NCI-H1694 treated with DMSO at 0.1 percent for 48 hours (cell line): ENCODE measurements at regions not wholly inside any gene's neighbourhood (a gene's known extent, or its start where the extent isn't known, plus 50 kb on each side); places are given as distances from the start of the nearest gene placed in this dataset.

ENCODE experiments used
- DNase-seq: peaks from one replicate; lab custom pipeline; 2025; lab: John Stamatoyannopoulos, UW

DNA sequence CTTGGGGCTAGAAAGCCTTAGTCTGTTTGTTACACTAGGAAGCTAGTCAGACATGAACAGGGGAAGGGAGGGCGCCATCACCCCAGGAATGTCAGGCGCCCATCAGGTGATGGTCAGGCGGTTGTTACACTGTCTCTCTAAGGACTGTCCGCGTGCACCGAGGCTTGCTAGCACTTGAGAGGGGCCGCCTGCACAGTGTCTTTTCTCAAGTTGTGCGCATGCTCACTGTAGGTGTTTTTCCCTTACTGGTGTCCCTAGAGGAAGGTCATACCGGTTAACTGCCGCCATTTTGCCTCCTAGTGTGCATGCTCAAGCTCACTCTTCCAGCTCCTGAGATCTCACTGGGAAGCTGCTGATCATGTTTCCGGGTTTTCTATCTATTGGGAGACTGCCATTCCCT, 855.0 kb upstream of the TMEM132C start:
- no peak for DNase-seq

DNA sequence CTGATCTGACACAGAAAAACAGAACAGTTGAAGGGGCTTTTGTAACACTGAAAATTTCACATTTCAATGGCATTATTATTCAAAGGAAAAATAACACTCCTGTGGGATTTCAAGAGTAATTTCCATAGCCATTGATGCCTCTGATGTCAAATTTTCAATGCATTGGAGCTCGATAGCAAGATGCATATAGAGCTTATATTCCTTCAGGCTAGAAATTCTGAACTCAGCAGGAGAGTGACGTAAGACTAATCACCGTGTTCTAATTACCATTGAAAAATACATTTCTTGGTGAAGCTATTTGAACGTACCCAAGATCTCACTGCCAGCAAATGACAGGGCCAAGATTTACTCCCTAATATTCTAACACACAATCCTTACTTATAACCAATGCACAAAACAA, 854.1 kb upstream of the TMEM132C start:
- DNase-seq = no peak

DNA sequence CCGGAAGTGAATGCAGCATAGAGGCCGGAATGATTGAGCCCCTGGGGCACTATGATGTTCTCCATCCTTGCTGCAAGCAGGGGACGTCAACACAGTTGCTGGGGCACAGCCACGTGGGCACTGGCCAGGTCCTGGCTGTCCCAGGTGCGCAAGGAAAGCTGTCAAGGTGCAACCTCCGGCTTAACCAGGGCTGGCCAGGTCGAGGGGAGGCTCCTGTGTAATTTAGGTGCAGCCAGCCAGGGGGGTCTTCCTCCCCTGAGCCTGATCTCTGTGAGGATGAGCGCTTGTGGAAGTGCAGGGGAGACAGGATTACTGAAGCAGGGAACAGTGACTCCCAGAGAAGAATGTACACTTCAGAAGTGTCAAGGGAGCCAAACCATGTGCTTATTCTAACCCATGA, 852.8 kb upstream of the TMEM132C start:
- DNase-seq = no peak

DNA sequence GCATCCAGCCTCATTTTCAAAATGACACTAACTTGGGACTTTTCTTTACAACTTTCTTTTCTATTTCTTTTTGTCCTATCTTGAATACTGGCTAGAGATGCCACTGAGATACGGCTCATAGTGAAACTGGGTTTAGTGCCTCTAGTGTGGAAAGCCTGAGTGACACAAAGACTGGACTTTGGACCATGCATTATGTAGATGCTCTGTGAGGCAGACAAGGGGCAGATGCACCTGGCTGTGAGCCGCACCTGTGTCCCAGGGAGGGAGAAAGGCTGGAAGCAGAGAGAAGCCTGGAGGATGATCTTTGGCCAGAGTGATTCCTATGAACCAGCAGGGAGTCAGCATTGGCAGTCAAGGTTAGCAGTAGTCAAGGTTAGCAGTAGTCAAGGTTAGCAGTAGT, 852.3 kb upstream of the TMEM132C start:
- no peak for DNase-seq

DNA sequence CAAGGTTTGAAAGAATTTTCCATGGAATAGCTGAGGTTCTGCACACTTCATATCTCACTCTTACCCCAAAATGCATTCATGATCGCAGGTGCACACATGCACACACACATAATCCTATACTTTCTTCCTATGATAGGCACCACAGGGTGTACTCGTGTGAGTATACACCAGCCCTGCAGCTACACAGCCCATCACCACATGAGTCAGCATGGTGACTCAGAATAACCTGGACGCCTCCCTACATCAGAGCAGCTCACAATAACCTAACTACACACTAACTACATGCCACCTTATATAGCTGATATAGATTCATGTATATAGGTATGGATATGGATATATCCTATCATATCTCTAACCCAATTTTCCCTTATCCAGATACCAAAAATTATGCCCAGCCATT, 850.2 kb upstream of the TMEM132C start:
- DNase-seq = no peak

DNA sequence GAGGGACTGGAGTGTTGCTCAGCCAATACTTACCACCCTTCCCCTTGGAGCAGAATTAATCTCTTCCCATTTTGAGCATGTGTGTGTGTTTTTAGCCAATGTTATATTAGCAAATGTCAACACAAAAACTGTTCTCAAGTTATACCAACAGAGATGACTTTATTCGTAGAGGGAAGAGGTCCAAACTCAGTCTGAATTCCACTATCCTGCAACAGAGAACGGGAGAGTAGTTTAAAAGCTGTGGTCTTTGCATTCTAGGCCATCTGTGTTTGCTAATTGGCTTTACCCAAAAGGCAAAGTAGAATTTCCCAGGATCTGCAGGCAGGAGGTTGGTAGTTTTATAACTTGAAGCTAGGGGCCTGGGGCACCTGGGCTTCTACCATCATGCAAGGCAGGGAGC, 847.9 kb upstream of the TMEM132C start:
- no peak for DNase-seq

DNA sequence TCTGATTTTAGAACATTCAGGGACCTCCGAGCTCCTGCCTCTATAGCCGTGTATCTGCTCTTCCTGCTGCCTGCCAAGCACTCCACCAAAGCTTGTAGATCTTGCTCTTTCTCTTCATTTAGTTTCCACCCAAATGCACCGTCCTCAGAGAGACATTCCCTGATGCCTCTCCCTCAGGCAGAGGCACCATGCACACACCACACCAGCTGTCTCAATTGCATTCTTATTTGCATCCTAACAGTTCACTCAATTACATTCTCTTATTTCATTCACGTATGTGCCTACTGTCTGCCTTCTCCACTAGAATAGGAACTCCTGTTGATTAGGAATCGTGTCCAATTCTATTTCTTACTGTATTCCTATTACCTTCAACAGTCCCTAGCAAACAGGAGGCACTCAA, 845.4 kb upstream of the TMEM132C start:
- no peak for DNase-seq

DNA sequence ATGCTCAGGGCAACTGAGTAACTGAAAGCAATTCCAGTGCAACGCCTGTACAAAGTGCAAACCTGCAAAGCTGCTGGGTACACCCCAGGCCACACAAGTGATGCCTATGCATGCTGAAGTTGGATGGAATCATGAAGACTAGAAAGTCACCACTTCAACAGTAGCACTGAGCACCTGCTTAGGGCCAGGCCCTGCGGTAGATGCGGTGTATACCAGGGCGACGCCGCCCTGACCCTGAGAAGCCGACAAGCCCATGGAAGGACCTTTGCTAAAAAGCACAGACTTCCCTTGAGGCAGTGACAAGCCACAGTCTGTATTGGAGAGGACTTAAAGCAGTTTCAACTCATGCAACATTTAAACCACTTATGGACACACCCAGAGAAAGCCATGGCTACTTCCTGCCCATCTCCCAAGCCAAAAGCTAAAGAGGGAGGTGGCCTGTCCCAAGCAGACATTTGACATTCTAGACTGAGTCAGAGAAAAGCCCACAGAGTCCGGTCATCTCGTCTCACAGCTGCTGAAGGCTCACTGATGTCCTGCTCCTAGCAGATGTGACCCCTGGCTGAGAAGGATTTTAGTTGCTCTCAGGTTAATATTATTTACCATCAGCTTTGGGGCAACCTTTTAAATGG, 843.9 kb upstream of the TMEM132C start:
- no peak for DNase-seq

DNA sequence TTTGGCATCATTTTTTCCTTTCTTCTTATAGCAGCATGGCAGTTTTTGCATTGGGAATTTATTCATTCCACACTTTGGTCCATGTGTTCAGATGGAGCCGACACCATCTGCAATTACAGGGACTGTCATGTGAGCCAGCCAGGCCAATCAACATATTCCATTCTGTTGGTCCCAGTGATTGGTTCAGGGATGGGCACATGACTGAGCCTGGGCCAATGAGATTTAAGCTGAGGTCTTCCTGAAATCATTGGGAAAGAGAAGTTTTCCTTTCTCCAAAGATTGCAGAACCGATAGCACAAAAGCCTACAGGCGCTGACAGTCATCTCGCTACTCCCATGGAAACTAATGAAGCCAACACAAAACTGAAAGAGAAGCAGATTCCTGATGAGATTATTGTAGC, 841.5 kb upstream of the TMEM132C start:
- DNase-seq = no peak

DNA sequence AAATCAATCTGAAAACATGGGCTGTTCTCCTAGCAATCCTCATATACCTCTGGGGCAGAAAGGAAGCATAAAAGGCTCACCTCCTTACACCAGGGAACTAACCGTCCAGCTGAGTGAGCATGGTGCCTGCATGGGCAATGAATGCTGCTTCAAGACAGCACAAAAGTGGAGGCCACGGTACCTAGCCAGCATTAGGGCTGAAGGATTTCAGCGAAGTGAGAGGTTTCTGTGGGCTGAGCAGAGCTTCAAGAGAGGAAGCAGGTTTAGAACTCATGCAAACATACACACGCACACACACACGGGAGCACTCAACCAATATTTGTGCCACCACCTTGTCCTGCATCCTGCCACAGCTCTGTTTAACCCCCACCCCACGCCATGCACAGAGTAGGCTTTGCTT, 838.5 kb upstream of the TMEM132C start:
- no peak for DNase-seq

DNA sequence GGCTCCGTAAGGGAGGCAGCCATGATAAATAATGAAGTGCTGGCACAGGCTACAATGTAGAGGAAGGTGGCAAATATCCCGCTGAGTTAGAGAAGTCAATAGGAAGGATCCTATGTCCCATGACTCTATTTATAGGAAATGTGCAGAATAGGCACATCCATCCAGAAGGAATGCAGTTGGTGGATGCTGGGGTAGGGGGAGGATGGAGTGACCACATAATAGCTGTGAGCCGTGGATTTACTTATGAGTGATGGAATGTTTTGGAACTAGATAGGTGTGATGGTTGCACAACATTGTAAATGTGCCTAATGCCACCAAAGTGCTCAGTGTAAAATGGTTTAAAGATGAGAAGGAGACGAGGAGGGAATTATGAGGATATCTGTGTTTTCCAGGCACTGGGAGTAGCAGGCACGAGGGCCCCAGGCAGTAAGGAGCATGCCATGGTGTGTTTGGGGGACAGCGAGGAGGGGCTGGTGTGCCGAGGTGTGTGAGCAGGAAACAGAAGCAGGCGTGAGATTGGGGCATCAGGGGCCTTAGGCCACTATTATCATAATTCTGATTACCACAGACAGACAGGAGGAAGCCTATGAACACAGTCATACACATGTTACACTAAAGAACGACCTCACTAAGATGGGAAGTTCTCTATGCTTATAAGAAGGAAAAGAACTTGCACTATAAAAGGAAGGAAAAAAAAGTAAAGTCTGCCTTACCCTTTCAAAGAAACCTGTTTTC, 837.3 kb upstream of the TMEM132C start:
- DNase-seq = no peak

DNA sequence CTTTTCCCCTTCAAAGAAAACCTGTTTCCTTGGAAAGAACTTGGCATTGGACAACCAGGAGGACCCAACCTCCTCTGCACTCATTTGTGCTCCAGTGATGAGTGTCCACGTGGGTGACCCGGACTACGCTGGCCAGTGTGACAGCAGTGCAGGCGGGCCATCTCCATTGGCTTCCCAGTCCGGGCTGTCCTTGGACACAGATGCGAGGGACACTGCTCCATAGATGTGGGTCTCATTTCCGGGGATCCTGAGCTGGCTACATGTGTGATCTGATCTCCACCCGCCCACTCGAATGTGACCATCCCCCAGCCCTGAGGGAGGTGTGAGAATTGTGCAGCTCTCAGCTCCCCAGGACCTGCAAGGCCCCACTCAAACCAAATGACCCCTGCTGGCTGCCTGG, 836.6 kb upstream of the TMEM132C start:
- no peak for DNase-seq

DNA sequence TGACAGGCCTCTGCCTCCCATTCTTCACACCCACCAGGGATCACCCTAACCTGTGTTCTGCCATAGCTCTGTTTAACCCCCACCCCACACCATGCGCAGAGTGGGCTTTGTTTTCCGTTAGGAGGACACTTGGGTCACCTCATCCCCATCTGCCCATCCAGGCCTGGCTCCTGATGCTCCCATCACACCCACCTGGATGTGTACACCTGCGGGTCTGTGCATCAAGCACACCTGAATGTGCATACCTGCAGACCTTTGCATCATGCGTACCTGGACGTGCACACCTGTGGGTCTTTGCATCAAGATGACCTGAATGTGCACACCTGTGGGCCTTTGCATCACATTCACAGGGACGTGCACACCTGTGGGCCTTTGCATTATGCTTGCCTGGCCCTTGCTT, 835.8 kb upstream of the TMEM132C start:
- DNase-seq = no peak

DNA sequence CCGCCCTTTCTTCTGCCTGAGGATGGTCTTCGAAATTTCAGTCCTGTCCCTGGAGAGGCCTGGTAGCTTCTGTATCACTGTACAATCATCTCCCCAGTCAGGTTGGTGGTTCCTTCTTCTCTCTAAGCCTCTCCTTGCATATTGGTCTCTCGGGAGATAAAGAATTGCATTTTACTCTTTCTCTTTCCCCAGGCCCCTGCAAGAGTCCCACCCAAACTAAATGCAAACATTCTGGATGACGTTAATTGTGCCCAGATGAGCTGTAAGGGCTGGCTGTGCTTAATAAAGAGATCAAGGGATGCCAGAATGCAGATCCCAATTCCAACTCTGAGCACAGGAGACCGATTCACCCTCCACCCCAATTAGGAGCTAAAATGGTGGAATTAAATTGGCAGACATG, 835.4 kb upstream of the TMEM132C start:
- DNase-seq = no peak

DNA sequence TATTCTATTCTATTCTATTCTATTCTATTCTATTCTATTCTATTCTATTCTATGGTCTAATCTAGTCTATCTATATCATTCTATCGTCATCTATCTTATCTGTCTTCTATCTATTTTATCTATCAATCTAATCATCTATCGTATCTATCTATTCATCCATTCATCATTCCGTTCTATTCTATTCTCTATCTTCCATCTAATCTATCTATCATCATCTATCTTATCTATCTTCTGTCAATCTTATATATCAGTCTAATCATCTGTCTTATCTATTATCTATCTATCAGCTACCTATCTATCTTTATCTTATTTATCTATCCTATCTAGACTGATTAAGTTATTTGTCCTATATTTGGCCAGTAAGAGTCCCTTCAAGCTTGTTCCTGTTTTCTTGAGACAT, 831.5 kb upstream of the TMEM132C start:
- DNase-seq = no peak

DNA sequence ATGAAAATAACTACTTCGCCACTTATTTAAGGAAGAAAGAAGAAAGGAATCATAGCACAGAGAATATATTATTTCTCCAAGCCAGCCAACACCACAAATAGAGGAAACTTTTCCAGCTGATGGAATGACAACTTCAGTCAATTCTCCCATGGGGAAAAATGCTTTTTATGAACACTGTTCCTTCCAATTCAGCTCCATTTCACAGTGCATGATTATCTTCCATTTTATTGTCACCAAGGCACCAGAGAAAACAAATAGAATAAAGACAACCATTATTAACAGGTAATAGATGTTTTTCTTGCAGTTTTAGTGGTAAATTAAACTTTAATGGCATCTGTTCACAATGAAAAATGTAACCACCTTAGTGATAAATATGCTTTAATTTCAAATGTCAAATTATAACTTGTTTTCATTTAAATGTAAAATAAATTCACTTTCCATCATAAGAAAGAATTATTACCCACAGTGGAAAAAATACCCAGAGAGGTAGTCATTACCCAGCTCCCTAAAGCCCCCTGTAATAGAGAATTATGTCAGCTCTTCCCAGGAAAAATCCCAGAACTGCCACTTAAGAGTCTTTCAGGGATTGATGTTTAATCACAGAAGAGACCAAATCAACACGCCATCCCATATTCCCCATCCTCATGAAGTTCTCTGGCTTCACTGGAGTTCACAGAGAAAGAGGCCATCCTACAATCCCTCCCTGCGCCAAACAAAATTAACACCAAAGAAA, 828.3 kb upstream of the TMEM132C start:
- no peak for DNase-seq

DNA sequence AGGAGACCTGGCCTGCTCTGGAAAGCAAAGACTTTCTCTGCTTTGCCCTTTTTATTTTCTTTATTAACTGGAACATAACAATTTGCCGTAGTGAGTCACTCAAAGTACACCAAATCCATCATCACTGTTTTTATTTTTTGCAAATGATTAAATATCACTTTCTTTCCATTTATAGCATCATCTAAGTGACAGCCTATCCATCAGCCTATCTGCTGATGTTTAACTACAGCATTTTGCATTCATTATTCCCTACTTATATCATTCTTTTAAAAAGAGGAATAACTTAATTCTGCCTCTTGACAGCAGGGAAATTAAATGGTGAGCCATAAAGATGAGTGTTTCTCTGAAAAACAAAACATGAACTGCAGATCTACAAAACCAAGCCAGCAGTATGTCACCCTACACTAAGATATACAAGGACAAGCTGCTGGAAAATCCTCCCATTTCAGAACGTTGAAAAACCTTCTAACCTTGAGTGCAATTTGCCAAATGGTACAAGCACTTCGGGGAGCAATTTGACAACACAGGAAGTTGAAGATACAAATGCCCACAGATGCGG, 821.3 kb upstream of the TMEM132C start:
- DNase-seq = no peak

DNA sequence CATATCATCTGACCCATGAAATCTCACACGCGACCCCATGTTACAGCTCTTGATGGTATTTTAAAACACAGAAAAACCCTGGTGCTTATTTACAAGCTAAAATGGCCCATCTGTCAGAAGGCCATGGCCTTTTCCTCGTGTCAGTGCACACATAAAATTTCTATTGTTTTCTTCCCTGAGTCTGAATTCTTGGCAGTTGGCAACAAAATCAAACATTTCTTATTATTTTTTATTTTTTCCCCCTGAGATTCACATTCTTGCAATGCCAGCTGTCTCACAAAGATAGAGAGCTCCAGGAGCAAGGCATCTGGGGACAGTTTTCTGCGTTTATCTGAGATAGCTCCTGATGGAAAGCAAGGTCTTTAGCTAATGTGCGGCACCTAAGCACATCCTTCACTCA, 818.1 kb upstream of the TMEM132C start:
- no peak for DNase-seq

DNA sequence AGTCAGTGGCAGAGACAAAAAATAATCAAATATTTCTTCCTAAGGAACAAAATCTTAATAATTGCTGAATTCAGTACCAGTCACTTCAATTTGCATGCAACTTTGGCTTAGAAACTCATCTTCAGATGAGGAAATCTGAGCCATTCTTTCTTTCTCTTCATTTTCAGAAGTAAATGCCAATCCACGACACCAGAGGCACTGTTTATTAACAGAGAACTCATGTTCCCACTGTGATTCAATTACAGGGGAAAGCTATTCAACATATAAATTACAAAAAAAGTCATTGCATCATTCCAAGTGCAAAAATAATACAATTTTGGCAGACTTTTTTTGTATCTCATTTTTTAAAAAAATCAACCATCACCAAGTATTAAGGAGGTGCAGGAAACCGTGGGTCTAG, 816.1 kb upstream of the TMEM132C start:
- no peak for DNase-seq

DNA sequence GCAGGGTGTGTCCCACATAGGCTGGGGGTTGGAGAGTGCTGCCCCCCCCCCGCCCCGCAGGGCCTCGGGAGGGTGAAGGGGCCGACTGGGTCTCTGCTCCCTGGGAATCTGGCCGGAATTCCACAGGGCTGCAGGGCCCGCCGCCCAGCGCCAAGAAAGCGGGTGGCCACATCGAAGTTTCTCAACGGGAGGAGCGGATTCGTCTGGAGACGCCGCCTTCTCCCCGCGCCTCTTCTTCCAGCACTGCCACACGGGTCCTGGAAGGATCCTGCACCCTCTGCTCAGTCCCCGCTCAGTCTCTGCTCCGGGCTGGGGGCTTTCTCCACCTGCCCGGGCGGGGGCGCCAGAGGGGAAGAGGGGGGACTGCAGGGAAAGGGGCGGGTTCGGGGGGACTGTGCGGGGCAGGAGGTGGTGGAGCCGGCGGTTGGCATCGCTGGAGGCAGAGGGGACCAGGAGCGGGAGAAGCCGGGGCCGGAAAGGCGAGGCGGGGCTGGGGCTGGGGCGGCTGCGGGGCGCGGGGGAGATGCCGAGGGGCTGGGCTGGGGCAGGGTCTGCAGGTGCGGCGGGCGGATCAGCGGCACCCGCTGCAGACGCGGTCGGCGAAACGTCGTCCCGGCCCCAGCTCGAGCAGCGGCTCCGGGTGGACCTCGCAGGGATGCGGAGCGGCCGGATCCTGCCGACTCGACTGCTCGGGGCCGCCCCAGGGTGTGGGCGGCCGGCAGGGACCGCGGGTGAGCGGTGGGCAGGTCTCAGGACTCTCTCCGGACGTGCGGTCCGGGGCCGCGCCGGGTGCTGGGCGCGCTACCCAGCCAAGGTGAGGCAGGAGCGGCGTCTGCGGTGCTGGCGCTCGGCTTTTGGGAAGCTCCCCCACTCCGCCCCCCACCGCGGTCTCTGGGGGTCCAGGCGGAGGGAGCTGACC, 811.4 kb upstream of the TMEM132C start:
- no peak for DNase-seq

DNA sequence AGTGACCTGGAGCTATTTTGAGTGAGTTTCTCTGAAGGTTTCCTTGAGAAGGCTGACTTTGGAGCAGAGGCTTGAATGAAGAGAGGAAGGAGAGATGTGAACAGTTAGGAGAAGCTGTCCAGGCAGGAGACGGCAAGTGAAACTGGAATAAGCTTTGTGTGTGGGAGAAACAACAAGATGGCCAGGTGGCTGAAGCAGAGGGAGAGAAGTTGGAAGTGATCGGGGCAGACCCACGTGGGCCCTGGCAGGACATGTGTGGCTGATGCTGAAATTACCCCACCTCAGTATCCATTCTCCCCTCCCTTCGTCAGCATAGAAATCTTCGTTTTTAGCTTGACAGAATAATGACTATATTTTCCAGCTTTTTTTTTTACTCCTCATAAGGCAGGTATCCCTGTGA, 809.2 kb upstream of the TMEM132C start:
- no peak for DNase-seq

DNA sequence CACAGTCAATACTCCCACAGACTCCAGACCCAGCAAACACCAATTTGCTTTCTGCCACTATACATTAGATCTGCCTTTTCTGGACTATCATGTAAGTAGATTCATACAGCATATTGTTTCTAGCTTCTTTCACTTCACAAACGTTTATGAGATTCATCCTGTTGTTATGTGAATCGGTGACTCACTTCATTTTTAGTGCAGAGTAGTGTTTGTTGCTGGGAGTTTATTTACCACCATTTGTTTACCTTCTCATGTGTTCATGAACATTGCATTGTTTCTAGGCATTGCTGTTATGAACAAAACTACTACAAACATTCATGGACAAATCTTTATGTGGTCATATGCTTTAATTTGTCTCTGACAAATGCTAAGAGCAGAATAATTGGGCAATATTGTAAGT, 807.8 kb upstream of the TMEM132C start:
- no peak for DNase-seq
